WTC11 (cell line): ENCODE measurements at regions not wholly inside any gene's neighbourhood (a gene's known extent, or its start where the extent isn't known, plus 50 kb on each side); places are given as distances from the start of the nearest gene placed in this dataset.

Source experiments
- ATAC-seq: fragments of 200-7000 bp; cut with Tn5 transposase; 2 replicates; pipeline ENCODE4 v1.10.0; 2021; ENCODE audit warnings: mild to moderate bottlenecking, moderate library complexity
- CTCF ChIA-PET: fragments of 300-600 bp; sonication (Branson Sonifier 250); formaldehyde crosslinking; loops from one replicate; lab custom pipeline; 2021; ENCODE audit warnings: antibody characterized with exemption; lab: Charles Lee
- POLR2A ChIA-PET: fragments of 350-600 bp; sonication (Branson Sonifier 250); formaldehyde crosslinking; loops from one replicate; lab custom pipeline; 2021; ENCODE audit warnings: antibody characterized with exemption; lab: Charles Lee
- DNase-seq: peaks from one replicate; pipeline ENCODE4 v3.0.0; 2021; ENCODE audit warnings: low spot score
- H3K27ac Mint-ChIP-seq: 2 replicates; pipeline ENCODE4 v1.8.0; 2021; ENCODE audit warnings: mixed read lengths
- H3K27me3 Mint-ChIP-seq: 2 replicates; pipeline ENCODE4 v1.8.0; 2021; ENCODE audit warnings: low read depth, mild to moderate bottlenecking, moderate library complexity, mixed read lengths
- H3K36me3 Mint-ChIP-seq: 2 replicates; pipeline ENCODE4 v1.8.0; 2021; ENCODE audit warnings: mixed read lengths
- H3K4me1 Mint-ChIP-seq: 2 replicates; pipeline ENCODE4 v1.8.0; 2022; ENCODE audit warnings: mixed read lengths
- H3K4me3 Mint-ChIP-seq: 2 replicates; pipeline ENCODE4 v1.8.0; 2021; ENCODE audit warnings: mild to moderate bottlenecking, moderate library complexity, mixed read lengths
- H3K9me3 Mint-ChIP-seq: 2 replicates; pipeline ENCODE4 v1.8.0; 2021; ENCODE audit warnings: mixed read lengths
- ATF6 ChIP-seq: sonication (generic); formaldehyde crosslinking; IDR thresholded peaks from 2 replicates; pipeline ENCODE4 v1.8.1; 2023; ENCODE audit warnings: mild to moderate bottlenecking, missing genetic modification reagents
- CBFB ChIP-seq: sonication (generic); formaldehyde crosslinking; IDR thresholded peaks from 2 replicates; pipeline ENCODE4 v1.8.1; 2022; ENCODE audit warnings: mild to moderate bottlenecking, low read depth, missing genetic modification reagents
- CREB1 ChIP-seq: sonication (generic); formaldehyde crosslinking; IDR thresholded peaks from 2 replicates; pipeline ENCODE4 v1.8.0; 2023; ENCODE audit warnings: mild to moderate bottlenecking, missing genetic modification reagents
- ELF4 ChIP-seq: sonication (generic); formaldehyde crosslinking; IDR thresholded peaks from 2 replicates; pipeline ENCODE4 v1.8.1; 2022; ENCODE audit warnings: low read depth, mild to moderate bottlenecking, moderate library complexity, missing genetic modification reagents
- ERG ChIP-seq: fragments of 250-450 bp; sonication (Bioruptor Pico); IDR thresholded peaks from 2 replicates; pipeline ENCODE4 v1.8.0; 2021; ENCODE audit warnings: mild to moderate bottlenecking
- ESRRA ChIP-seq: sonication (generic); formaldehyde crosslinking; IDR thresholded peaks from 2 replicates; pipeline ENCODE4 v1.8.1; 2022; ENCODE audit warnings: mild to moderate bottlenecking, missing genetic modification reagents, borderline replicate concordance
- GTF2I ChIP-seq: fragments of 250-450 bp; sonication (Bioruptor Pico); conservative IDR thresholded peaks from 2 replicates; pipeline ENCODE4 v1.4.0; 2021; ENCODE audit warnings: mild to moderate bottlenecking
- KAT7 ChIP-seq: sonication (generic); formaldehyde crosslinking; IDR thresholded peaks from 2 replicates; pipeline ENCODE4 v1.8.1; 2023; ENCODE audit warnings: missing genetic modification reagents, mild to moderate bottlenecking, borderline replicate concordance
- OVOL2 ChIP-seq: fragments of 250-450 bp; sonication (Bioruptor Pico); IDR thresholded peaks from 2 replicates; pipeline ENCODE4 v1.9.0; 2021; ENCODE audit warnings: mild to moderate bottlenecking, borderline replicate concordance
- TP53 ChIP-seq: sonication (generic); formaldehyde crosslinking; IDR thresholded peaks from 2 replicates; pipeline ENCODE4 v1.8.1; 2023; ENCODE audit warnings: mild to moderate bottlenecking, missing genetic modification reagents
- USF2 ChIP-seq: sonication (generic); formaldehyde crosslinking; IDR thresholded peaks from 2 replicates; pipeline ENCODE4 v1.8.1; 2023; ENCODE audit warnings: mild to moderate bottlenecking, missing genetic modification reagents, moderate library complexity
- ZNF219 ChIP-seq: sonication (generic); formaldehyde crosslinking; IDR thresholded peaks from 2 replicates; pipeline ENCODE4 v1.8.0; 2023; ENCODE audit warnings: missing genetic modification reagents, mild to moderate bottlenecking, borderline replicate concordance
- ZNF317 ChIP-seq: sonication (generic); formaldehyde crosslinking; IDR thresholded peaks from 2 replicates; pipeline ENCODE4 v1.8.1; 2023; ENCODE audit warnings: low read depth, mild to moderate bottlenecking, moderate library complexity, missing genetic modification reagents, borderline replicate concordance
- ZNF416 ChIP-seq: fragments of 250-450 bp; sonication (Bioruptor Pico); IDR thresholded peaks from 2 replicates; pipeline ENCODE4 v1.9.0; 2021; ENCODE audit warnings: mild to moderate bottlenecking, inconsistent platforms
- ZNF425 ChIP-seq: fragments of 250-450 bp; sonication (Bioruptor Pico); conservative IDR thresholded peaks from 2 replicates; pipeline ENCODE4 v1.9.0; 2021; ENCODE audit warnings: mild to moderate bottlenecking
- TF ChIP-seq, protein P1 (sequence below): fragments of 250-450 bp; sonication (Bioruptor Pico); IDR thresholded peaks from 2 replicates; pipeline ENCODE4 v1.9.0; 2021; ENCODE audit warnings: mild to moderate bottlenecking
- TF ChIP-seq, protein P2 (sequence below): sonication (generic); formaldehyde crosslinking; IDR thresholded peaks from 2 replicates; pipeline ENCODE4 v1.8.0; 2022; ENCODE audit warnings: mild to moderate bottlenecking, missing genetic modification reagents

GRCh38 chr6:2436410-2437154, 191.2 kb upstream of the GMDS start:
- Mint-ChIP-seq H3K4me1 (peaks cover 5% of the 10 kb centered on the region), H3K9me3 (no peaks in the 10 kb centered on the region), H3K36me3 (no peaks in the 10 kb centered on the region), H3K4me3 (no peak overlapping the region), H3K27ac (no peak overlapping the region), H3K27me3 (no peaks in the 10 kb centered on the region)
- ChIA-PET POLR2A (interaction anchor here (0.6 kb wide), 1 partner anchor 208 kb away, joined by 3 read pairs; no protein-coding TSS in a partner anchor), CTCF (no interaction called here)
- no peak for DNase-seq
- no peak for ATAC-seq
- TF ChIP-seq ERG (CRISPR knock-in tag) (no peak), USF2 (CRISPR knock-in tag) (no peak)
- TF ChIP-seq, all 79 proteins: peak for 0

GRCh38 chr6:2435323-2435722, 189.9 kb upstream of the GMDS start:
- no peak overlapping the region for H3K27ac Mint-ChIP-seq
- POLR2A ChIA-PET: no interaction called here
- TF ChIP-seq, protein P1, sequence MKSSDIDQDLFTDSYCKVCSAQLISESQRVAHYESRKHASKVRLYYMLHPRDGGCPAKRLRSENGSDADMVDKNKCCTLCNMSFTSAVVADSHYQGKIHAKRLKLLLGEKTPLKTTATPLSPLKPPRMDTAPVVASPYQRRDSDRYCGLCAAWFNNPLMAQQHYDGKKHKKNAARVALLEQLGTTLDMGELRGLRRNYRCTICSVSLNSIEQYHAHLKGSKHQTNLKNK (CRISPR knock-in tag): no peak
- no peak for TF ChIP-seq TP53
- TF ChIP-seq, protein P2, sequence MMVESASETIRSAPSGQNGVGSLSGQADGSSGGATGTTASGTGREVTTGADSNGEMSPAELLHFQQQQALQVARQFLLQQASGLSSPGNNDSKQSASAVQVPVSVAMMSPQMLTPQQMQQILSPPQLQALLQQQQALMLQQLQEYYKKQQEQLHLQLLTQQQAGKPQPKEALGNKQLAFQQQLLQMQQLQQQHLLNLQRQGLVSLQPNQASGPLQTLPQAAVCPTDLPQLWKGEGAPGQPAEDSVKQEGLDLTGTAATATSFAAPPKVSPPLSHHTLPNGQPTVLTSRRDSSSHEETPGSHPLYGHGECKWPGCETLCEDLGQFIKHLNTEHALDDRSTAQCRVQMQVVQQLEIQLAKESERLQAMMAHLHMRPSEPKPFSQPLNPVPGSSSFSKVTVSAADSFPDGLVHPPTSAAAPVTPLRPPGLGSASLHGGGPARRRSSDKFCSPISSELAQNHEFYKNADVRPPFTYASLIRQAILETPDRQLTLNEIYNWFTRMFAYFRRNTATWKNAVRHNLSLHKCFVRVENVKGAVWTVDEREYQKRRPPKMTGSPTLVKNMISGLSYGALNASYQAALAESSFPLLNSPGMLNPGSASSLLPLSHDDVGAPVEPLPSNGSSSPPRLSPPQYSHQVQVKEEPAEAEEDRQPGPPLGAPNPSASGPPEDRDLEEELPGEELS (CRISPR knock-in tag): no peak
- TF ChIP-seq ESRRA (CRISPR knock-in tag): no peak
- TF ChIP-seq ATF6 (CRISPR knock-in tag): no peak
- no peak for TF ChIP-seq OVOL2
- TF ChIP-seq ERG (CRISPR knock-in tag): no peak
- TF ChIP-seq ZNF416: no peak
- TF ChIP-seq ZNF317 (CRISPR knock-in tag): no peak
- TF ChIP-seq, all 79 proteins: peak for 0
- no peak overlapping the region for H3K4me3 Mint-ChIP-seq
- CTCF ChIA-PET: no interaction called here
- DNase-seq (no peak), ATAC-seq (no peak)
- H3K36me3 Mint-ChIP-seq: no peaks in the 10 kb centered on the region
- H3K4me1 Mint-ChIP-seq: peaks cover 5% of the 10 kb centered on the region
- no peaks in the 10 kb centered on the region for H3K27me3 Mint-ChIP-seq
- no peaks in the 10 kb centered on the region for H3K9me3 Mint-ChIP-seq

DNA sequence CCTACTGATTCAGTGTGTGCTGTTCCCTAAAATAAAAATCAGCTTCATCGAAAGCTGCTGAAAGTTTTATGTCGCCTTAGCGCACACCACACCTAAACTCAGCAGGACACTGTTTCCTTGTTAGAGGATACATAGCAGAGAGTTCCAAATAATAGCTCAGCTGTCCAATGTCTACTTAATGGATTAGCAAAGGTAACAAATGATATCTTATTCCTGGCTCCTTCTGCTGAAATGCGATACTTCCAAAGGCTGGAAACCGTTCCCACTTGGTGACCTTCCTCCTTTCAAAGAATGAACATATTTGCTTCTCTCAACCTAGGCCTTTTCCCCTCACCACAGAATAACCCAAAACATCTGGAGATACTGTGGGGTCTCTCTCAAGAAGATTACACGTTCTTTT, 189.5 kb upstream of the GMDS start:
- H3K27ac Mint-ChIP-seq: no peak overlapping the region
- ATAC-seq (no peak), DNase-seq (no peak)
- ChIA-PET POLR2A (no interaction called here), CTCF (no interaction called here)
- H3K4me3 Mint-ChIP-seq: no peak overlapping the region
- no peaks in the 10 kb centered on the region for H3K27me3 Mint-ChIP-seq
- H3K9me3 Mint-ChIP-seq: no peaks in the 10 kb centered on the region
- peaks cover 5% of the 10 kb centered on the region for H3K4me1 Mint-ChIP-seq
- no peaks in the 10 kb centered on the region for H3K36me3 Mint-ChIP-seq
- TF ChIP-seq ZNF416 (no peak), ERG (CRISPR knock-in tag) (no peak), CBFB (CRISPR knock-in tag) (no peak), CREB1 (CRISPR knock-in tag) (no peak), GTF2I (CRISPR knock-in tag) (no peak), ELF4 (CRISPR knock-in tag) (no peak), ZNF425 (CRISPR knock-in tag) (no peak), TP53 (no peak), KAT7 (no peak), ZNF219 (CRISPR knock-in tag) (no peak)
